IMR-90 (cell line): ENCODE measurements at regions not wholly inside any gene's neighbourhood (a gene's known extent, or its start where the extent isn't known, plus 50 kb on each side); places are given as distances from the start of the nearest gene placed in this dataset.

Experiments
- ATAC-seq: fragments of 200-7000 bp; cut with Tn5 transposase; 2 replicates; pipeline ENCODE4 v1.9.1; 2020; ENCODE audit warnings: low read depth, mild to moderate bottlenecking, moderate library complexity
- BruUV-seq: library from RNA; stranded (reverse); fragments of 400-500 nt; replicated peaks from 2 replicates; lab custom pipeline; 2021; lab: Mats Ljungman, UMichigan
- CTCF ChIA-PET: fragments of 300-600 bp; formaldehyde crosslinking; extraction: SDS; loops from one replicate; lab custom pipeline; 2021; ENCODE audit warnings: antibody characterized with exemption; lab: Yijun Ruan, JAX
- POLR2A ChIA-PET: fragments of 300-600 bp; sonication (Branson Sonifier 250); formaldehyde crosslinking; loops from one replicate; lab custom pipeline; 2022; ENCODE audit warnings: antibody characterized with exemption; ENCODE audit not compliant: unreplicated experiment; lab: Charles Lee
- DNase-seq: peaks from one replicate; pipeline ENCODE4 v3.0.0; 2013
- H2AFZ ChIP-seq: replicated peaks from 2 replicates; pipeline ENCODE3; 2013; ENCODE audit warnings: low read length, mild to moderate bottlenecking; ENCODE audit not compliant: poor library complexity
- H2AK5ac ChIP-seq: 2 replicates; pipeline ENCODE4 v1.6.1; 2013; ENCODE audit warnings: low read depth, low read length, inconsistent platforms
- H2AK9ac ChIP-seq: replicated peaks from 2 replicates; pipeline ENCODE3; 2013; ENCODE audit warnings: mild to moderate bottlenecking, low read depth, low read length, moderate library complexity; ENCODE audit not compliant: poor library complexity
- H2BK120ac ChIP-seq: 2 replicates; pipeline ENCODE4 v1.6.1; 2013; ENCODE audit warnings: low read depth, low read length, inconsistent platforms
- H2BK15ac ChIP-seq: 3 replicates; pipeline ENCODE4 v1.6.1; 2013; ENCODE audit warnings: low read depth, low read length, inconsistent platforms
- H2BK20ac ChIP-seq: 2 replicates; pipeline ENCODE4 v1.6.1; 2013; ENCODE audit warnings: low read depth, mild to moderate bottlenecking, inconsistent platforms, low read length, moderate library complexity
- H2BK5ac ChIP-seq: 2 replicates; pipeline ENCODE4 v1.6.1; 2013; ENCODE audit warnings: mild to moderate bottlenecking, low read depth, low read length, inconsistent platforms; ENCODE audit not compliant: poor library complexity, severe bottlenecking
- H3K14ac ChIP-seq: replicated peaks from 2 replicates; pipeline ENCODE4 v1.6.1; 2013; ENCODE audit warnings: low read depth, low read length, inconsistent platforms
- H3K18ac ChIP-seq: 2 replicates; pipeline ENCODE4 v1.6.1; 2013; ENCODE audit warnings: low read depth, low read length, control low read depth
- H3K23ac ChIP-seq: 2 replicates; pipeline ENCODE4 v1.6.1; 2013; ENCODE audit warnings: low read depth, low read length, inconsistent platforms
- H3K27ac ChIP-seq: 2 replicates; pipeline ENCODE4 v1.5.1; 2013; ENCODE audit warnings: mild to moderate bottlenecking, control low read depth, low read length; ENCODE audit not compliant: insufficient read depth
- H3K27me3 ChIP-seq: 2 replicates; pipeline ENCODE4 v1.6.1; 2013; ENCODE audit warnings: low read length; ENCODE audit not compliant: control insufficient read depth, insufficient read depth
- H3K36me3 ChIP-seq: 2 replicates; pipeline ENCODE4 v1.6.1; 2013; ENCODE audit warnings: low read length, mixed read lengths; ENCODE audit not compliant: control insufficient read depth, insufficient read depth
- H3K4ac ChIP-seq: 2 replicates; pipeline ENCODE4 v1.6.1; 2013; ENCODE audit warnings: low read depth, low read length, inconsistent platforms
- H3K4me1 ChIP-seq: 2 replicates; pipeline ENCODE4 v1.6.1; 2013; ENCODE audit warnings: low read length, mixed read lengths; ENCODE audit not compliant: control insufficient read depth, insufficient read depth
- H3K4me2 ChIP-seq: 2 replicates; pipeline ENCODE4 v1.6.1; 2013; ENCODE audit warnings: low read depth, mild to moderate bottlenecking, control low read depth, low read length, moderate library complexity
- H3K4me3 ChIP-seq: 2 replicates; pipeline ENCODE4 v1.5.1; 2013; ENCODE audit warnings: low read depth, mild to moderate bottlenecking, control low read depth, low read length, moderate library complexity; ENCODE audit not compliant: insufficient read depth
- H3K56ac ChIP-seq: 2 replicates; pipeline ENCODE4 v1.6.1; 2013; ENCODE audit warnings: low read length, inconsistent platforms; ENCODE audit not compliant: insufficient read depth; ENCODE audit errors: extremely low read depth
- H3K79me1 ChIP-seq, 2 experiments: 2 replicates each; pipeline ENCODE4 v1.6.1; 2013; ENCODE audit warnings: low read length in 2 of 2, inconsistent platforms in 1 of 2, low read depth in 1 of 2
- H3K9ac ChIP-seq: 2 replicates; pipeline ENCODE4 v1.6.1; 2013; ENCODE audit warnings: low read depth, low read length, control low read depth
- H3K9me1 ChIP-seq: 2 replicates; pipeline ENCODE4 v1.6.1; 2013; ENCODE audit warnings: low read length, inconsistent platforms; ENCODE audit not compliant: insufficient read depth
- H3K9me3 ChIP-seq: 2 replicates; pipeline ENCODE4 v1.6.1; 2013; ENCODE audit warnings: low read length; ENCODE audit not compliant: control insufficient read depth, insufficient read depth
- H4K20me1 ChIP-seq: 2 replicates; pipeline ENCODE4 v1.6.1; 2013; ENCODE audit warnings: low read length, inconsistent platforms; ENCODE audit not compliant: insufficient read depth
- H4K5ac ChIP-seq: 2 replicates; pipeline ENCODE4 v1.6.1; 2013; ENCODE audit warnings: mild to moderate bottlenecking, low read depth, low read length, control low read depth
- H4K8ac ChIP-seq, 2 experiments: 2 replicates each; pipeline ENCODE4 v1.6.1; 2013; ENCODE audit warnings: low read depth in 2 of 2, low read length in 2 of 2, control low read depth in 1 of 2, inconsistent platforms in 1 of 2
- H4K91ac ChIP-seq: 2 replicates; pipeline ENCODE4 v1.6.1; 2013; ENCODE audit warnings: low read depth, low read length, inconsistent platforms; ENCODE audit not compliant: insufficient read depth
- BHLHE40 ChIP-seq: fragments of 150-350 bp; IDR thresholded peaks from 2 replicates; pipeline ENCODE4 v1.6.1; 2016; ENCODE audit warnings: mild to moderate bottlenecking, low read depth, low read length
- CEBPB ChIP-seq: IDR thresholded peaks from 2 replicates; pipeline ENCODE4 v1.6.1; 2012; ENCODE audit warnings: low read depth, low read length, improper control_type of control experiment
- CHD1 ChIP-seq: IDR thresholded peaks from 2 replicates; pipeline ENCODE4 v1.6.1; 2012; ENCODE audit warnings: low read depth, low read length, improper control_type of control experiment
- FOS ChIP-seq: fragments of 150-350 bp; IDR thresholded peaks from 2 replicates; pipeline ENCODE4 v1.6.1; 2016; ENCODE audit warnings: low read depth, low read length
- MAFK ChIP-seq: IDR thresholded peaks from 2 replicates; pipeline ENCODE4 v1.6.1; 2012; ENCODE audit warnings: low read depth, low read length, improper control_type of control experiment
- MAZ ChIP-seq: IDR thresholded peaks from 2 replicates; pipeline ENCODE4 v1.6.1; 2012; ENCODE audit warnings: low read depth, mild to moderate bottlenecking, low read length, improper control_type of control experiment, moderate library complexity, borderline replicate concordance
- MXI1 ChIP-seq: IDR thresholded peaks from 2 replicates; pipeline ENCODE4 v1.6.1; 2012; ENCODE audit warnings: low read depth, mild to moderate bottlenecking, low read length, moderate library complexity, borderline replicate concordance
- NFE2L2 ChIP-seq: fragments of 150-350 bp; IDR thresholded peaks from 2 replicates; pipeline ENCODE4 v1.6.1; 2016; ENCODE audit warnings: low read depth, mild to moderate bottlenecking, low read length
- POLR2A ChIP-seq: IDR thresholded peaks from 2 replicates; pipeline ENCODE4 v1.6.1; 2012; ENCODE audit warnings: mild to moderate bottlenecking, low read depth, low read length
- RAD21 ChIP-seq: IDR thresholded peaks from 2 replicates; pipeline ENCODE4 v1.6.1; 2012; ENCODE audit warnings: low read length, improper control_type of control experiment
- RCOR1 ChIP-seq: IDR thresholded peaks from 2 replicates; pipeline ENCODE4 v1.6.1; 2012; ENCODE audit warnings: mild to moderate bottlenecking, low read length, improper control_type of control experiment; ENCODE audit not compliant: insufficient replicate concordance
- RFX5 ChIP-seq: IDR thresholded peaks from 2 replicates; pipeline ENCODE4 v1.8.0; 2012; ENCODE audit warnings: low read depth, mild to moderate bottlenecking, low read length, moderate library complexity
- SMC3 ChIP-seq: fragments of 150-350 bp; IDR thresholded peaks from 2 replicates; pipeline ENCODE4 v1.6.1; 2016; ENCODE audit warnings: low read depth, mild to moderate bottlenecking, antibody characterized with exemption, low read length, moderate library complexity
- WGBS, 2 experiments: methylation state at CpG; one replicate each; pipeline versions ENCODE4 v1.1.5 to v1.1.7; 2013; ENCODE audit warnings: missing lambda C conversion rate in 2 of 2; ENCODE audit not compliant: insufficient read length in 1 of 2; ENCODE audit errors: extremely low coverage in 2 of 2; 5-methylcytosine and 5-hydroxymethylcytosine counted together
- dilution Hi-C: fragments of 300-500 bp; cut with HindIII; formaldehyde crosslinking; loops from one replicate; pipeline ENCODE4 v1.14.3; 2018; ENCODE audit warnings: low sequenced_read_pairs; ENCODE audit not compliant: unreplicated experiment
- in situ Hi-C: fragments of 300-500 bp; cut with MboI; formaldehyde crosslinking; loops from 3 replicates; pipeline ENCODE4 v1.14.3; 2019; ENCODE audit warnings: low sequenced_read_pairs, inconsistent platforms, mixed read lengths
- intact Hi-C: fragments of 100-400 bp; cut with micrococcal nuclease; formaldehyde crosslinking; loops from 2 replicates; pipeline ENCODE4 v1.10.0; 2022
- TF ChIP-seq, protein P1 (sequence below): conservative IDR thresholded peaks from 2 replicates; pipeline ENCODE4 v1.5.1; 2012; ENCODE audit warnings: mild to moderate bottlenecking, low read depth, low read length, improper control_type of control experiment
- TF ChIP-seq, protein P2 (sequence below): fragments of 150-350 bp; IDR thresholded peaks from 2 replicates; pipeline ENCODE4 v1.6.1; 2016; ENCODE audit warnings: low read depth, mild to moderate bottlenecking, low read length, moderate library complexity, borderline replicate concordance
- TF ChIP-seq, protein P3 (sequence below): fragments of 150-350 bp; IDR thresholded peaks from 2 replicates; pipeline ENCODE4 v1.6.1; 2017; ENCODE audit warnings: mild to moderate bottlenecking, antibody characterized with exemption, low read length, low read depth

- no peak overlapping the region for H2BK15ac ChIP-seq
- H3K4me3 ChIP-seq: no peak overlapping the region
- H4K20me1 ChIP-seq: no peaks in the 10 kb centered on the region
- no peak overlapping the region for H3K4me2 ChIP-seq
- no peaks in the 10 kb centered on the region for H3K9me1 ChIP-seq
- no peak overlapping the region for H2BK20ac ChIP-seq
- DNase-seq (no peak), ATAC-seq (no peak)
- H3K56ac ChIP-seq: no peak overlapping the region
- H4K8ac ChIP-seq: no peak overlapping the region
- H4K91ac ChIP-seq: no peak overlapping the region
- H2AFZ ChIP-seq: no peak overlapping the region
- intact Hi-C loops: no loop called here
- H2AK9ac ChIP-seq: no peak overlapping the region
- no peaks in the 10 kb centered on the region for H3K9me3 ChIP-seq
- no peak overlapping the region for H3K14ac ChIP-seq
- ChIA-PET POLR2A (no interaction called here), CTCF (no interaction called here)
- no peak overlapping the region for H3K27ac ChIP-seq
- peaks cover 6% of the 10 kb centered on the region for H3K27me3 ChIP-seq
- no peaks in the 10 kb centered on the region for H3K79me1 ChIP-seq
- no CpG with 5 or more reads among the region's 4 CpGs for WGBS, 2 experiments
- H2BK5ac ChIP-seq: no peak overlapping the region
- no peak overlapping the region for H2AK5ac ChIP-seq
- dilution Hi-C loops: no loop called here
- H3K18ac ChIP-seq: no peak overlapping the region
- in situ Hi-C loops: no loop called here
- H3K23ac ChIP-seq: no peak overlapping the region
- H2BK120ac ChIP-seq: no peak overlapping the region
- H3K9ac ChIP-seq: no peak overlapping the region
- no peaks in the 10 kb centered on the region for H3K4me1 ChIP-seq
- no TSS peak for BruUV-seq
- H3K36me3 ChIP-seq: no peaks in the 10 kb centered on the region
- H4K5ac ChIP-seq: no peak overlapping the region
- no peak overlapping the region for H3K4ac ChIP-seq
- no peak for TF ChIP-seq NFE2L2
- no peak for TF ChIP-seq MAZ
- no peak for TF ChIP-seq BHLHE40
- no peak for TF ChIP-seq RAD21
- TF ChIP-seq POLR2A: no peak
- no peak for TF ChIP-seq CHD1
- TF ChIP-seq RFX5: no peak
- no peak for TF ChIP-seq MXI1
- TF ChIP-seq SMC3: no peak
- TF ChIP-seq CEBPB: no peak
- TF ChIP-seq, protein P1, sequence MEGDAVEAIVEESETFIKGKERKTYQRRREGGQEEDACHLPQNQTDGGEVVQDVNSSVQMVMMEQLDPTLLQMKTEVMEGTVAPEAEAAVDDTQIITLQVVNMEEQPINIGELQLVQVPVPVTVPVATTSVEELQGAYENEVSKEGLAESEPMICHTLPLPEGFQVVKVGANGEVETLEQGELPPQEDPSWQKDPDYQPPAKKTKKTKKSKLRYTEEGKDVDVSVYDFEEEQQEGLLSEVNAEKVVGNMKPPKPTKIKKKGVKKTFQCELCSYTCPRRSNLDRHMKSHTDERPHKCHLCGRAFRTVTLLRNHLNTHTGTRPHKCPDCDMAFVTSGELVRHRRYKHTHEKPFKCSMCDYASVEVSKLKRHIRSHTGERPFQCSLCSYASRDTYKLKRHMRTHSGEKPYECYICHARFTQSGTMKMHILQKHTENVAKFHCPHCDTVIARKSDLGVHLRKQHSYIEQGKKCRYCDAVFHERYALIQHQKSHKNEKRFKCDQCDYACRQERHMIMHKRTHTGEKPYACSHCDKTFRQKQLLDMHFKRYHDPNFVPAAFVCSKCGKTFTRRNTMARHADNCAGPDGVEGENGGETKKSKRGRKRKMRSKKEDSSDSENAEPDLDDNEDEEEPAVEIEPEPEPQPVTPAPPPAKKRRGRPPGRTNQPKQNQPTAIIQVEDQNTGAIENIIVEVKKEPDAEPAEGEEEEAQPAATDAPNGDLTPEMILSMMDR: no peak
- TF ChIP-seq FOS: no peak
- no peak for TF ChIP-seq MAFK
- TF ChIP-seq, protein P2, sequence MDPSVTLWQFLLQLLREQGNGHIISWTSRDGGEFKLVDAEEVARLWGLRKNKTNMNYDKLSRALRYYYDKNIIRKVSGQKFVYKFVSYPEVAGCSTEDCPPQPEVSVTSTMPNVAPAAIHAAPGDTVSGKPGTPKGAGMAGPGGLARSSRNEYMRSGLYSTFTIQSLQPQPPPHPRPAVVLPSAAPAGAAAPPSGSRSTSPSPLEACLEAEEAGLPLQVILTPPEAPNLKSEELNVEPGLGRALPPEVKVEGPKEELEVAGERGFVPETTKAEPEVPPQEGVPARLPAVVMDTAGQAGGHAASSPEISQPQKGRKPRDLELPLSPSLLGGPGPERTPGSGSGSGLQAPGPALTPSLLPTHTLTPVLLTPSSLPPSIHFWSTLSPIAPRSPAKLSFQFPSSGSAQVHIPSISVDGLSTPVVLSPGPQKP: no peak
- TF ChIP-seq RCOR1: no peak
- TF ChIP-seq, protein P3, sequence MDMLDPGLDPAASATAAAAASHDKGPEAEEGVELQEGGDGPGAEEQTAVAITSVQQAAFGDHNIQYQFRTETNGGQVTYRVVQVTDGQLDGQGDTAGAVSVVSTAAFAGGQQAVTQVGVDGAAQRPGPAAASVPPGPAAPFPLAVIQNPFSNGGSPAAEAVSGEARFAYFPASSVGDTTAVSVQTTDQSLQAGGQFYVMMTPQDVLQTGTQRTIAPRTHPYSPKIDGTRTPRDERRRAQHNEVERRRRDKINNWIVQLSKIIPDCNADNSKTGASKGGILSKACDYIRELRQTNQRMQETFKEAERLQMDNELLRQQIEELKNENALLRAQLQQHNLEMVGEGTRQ: no peak
Observed at GRCh38 chr2:121880283-121880682, 124.8 kb downstream of the TSN start.
